ENCODE measurements at regions not wholly inside any gene's neighbourhood (a gene's known extent, or its start where the extent isn't known, plus 50 kb on each side); places are given as distances from the start of the nearest gene placed in this dataset.

GRCh38 chr2:133660510-133660909 is 92.2 kb upstream of the NCKAP5 start:
- H3K4me3 ChIP-seq (ENCODE audit: low read length), result no peak overlapping the region
- DNase-seq (ENCODE audit: low read depth, low spot score), result no peak

GRCh38 chr2:133661392-133661791 is 93.1 kb upstream of the NCKAP5 start:
- H3K4me3 ChIP-seq (ENCODE audit: low read length), result no peak overlapping the region
- no peak for DNase-seq (ENCODE audit: low read depth, low spot score)

- no peak for DNase-seq (ENCODE audit: low read depth, low spot score)
- H3K4me3 ChIP-seq (ENCODE audit: low read length), result no peak overlapping the region
These were observed 98.4 kb upstream of the NCKAP5 start for GRCh38 chr2:133666621-133667020.

- H3K4me3 ChIP-seq (ENCODE audit: low read length), result no peak overlapping the region
- no peak for DNase-seq (ENCODE audit: low read depth, low spot score)
These were observed 98.8 kb upstream of the NCKAP5 start for GRCh38 chr2:133667085-133667484.

GRCh38 chr2:133667968-133668367 is 99.7 kb upstream of the NCKAP5 start:
- DNase-seq (ENCODE audit: low read depth, low spot score), result no peak

GRCh38 chr2:133668547-133668946 is 100.3 kb upstream of the NCKAP5 start:
- no peak for DNase-seq (ENCODE audit: low read depth, low spot score)
- no peak overlapping the region for H3K4me3 ChIP-seq (ENCODE audit: low read length)

More at GRCh38 chr2:133667968-133668367, 99.7 kb upstream of the NCKAP5 start:
- H3K4me3 ChIP-seq (ENCODE audit: low read length), result no peak overlapping the region

- DNase-seq (ENCODE audit: low read depth, low spot score), result no peak
- no peak overlapping the region for H3K4me3 ChIP-seq (ENCODE audit: low read length)
These were observed 105.1 kb upstream of the NCKAP5 start for GRCh38 chr2:133673305-133673905.

GRCh38 chr2:133674066-133674432 is 105.8 kb upstream of the NCKAP5 start:
- no peak for DNase-seq (ENCODE audit: low read depth, low spot score)
- no peak overlapping the region for H3K4me3 ChIP-seq (ENCODE audit: low read length)

GRCh38 chr2:133674433-133675331 is 106.4 kb upstream of the NCKAP5 start:
- no peak for DNase-seq (ENCODE audit: low read depth, low spot score)
- no peak overlapping the region for H3K4me3 ChIP-seq (ENCODE audit: low read length)

GRCh38 chr2:133676392-133677130 is 108.3 kb upstream of the NCKAP5 start:
- H3K4me3 ChIP-seq (ENCODE audit: low read length), result no peak overlapping the region
- DNase-seq (ENCODE audit: low read depth, low spot score), result no peak

GRCh38 chr2:133680343-133681049 is 112.2 kb upstream of the NCKAP5 start:
- no peak for DNase-seq (ENCODE audit: low read depth, low spot score)

GRCh38 chr2:133682347-133682746 is 114.1 kb upstream of the NCKAP5 start:
- DNase-seq (ENCODE audit: low read depth, low spot score), result no peak

More at GRCh38 chr2:133680343-133681049, 112.2 kb upstream of the NCKAP5 start:
- H3K4me3 ChIP-seq (ENCODE audit: low read length), result no peak overlapping the region

GRCh38 chr2:133682906-133683305 is 114.6 kb upstream of the NCKAP5 start:
- H3K4me3 ChIP-seq (ENCODE audit: low read length), result no peak overlapping the region
- DNase-seq (ENCODE audit: low read depth, low spot score), result no peak

More at GRCh38 chr2:133682347-133682746, 114.1 kb upstream of the NCKAP5 start:
- no peak overlapping the region for H3K4me3 ChIP-seq (ENCODE audit: low read length)

GRCh38 chr2:133685636-133686215 is 117.5 kb upstream of the NCKAP5 start:
- no peak for DNase-seq (ENCODE audit: low read depth, low spot score)
- H3K4me3 ChIP-seq (ENCODE audit: low read length), result no peak overlapping the region

- no peak for DNase-seq (ENCODE audit: low read depth, low spot score)
- no peak overlapping the region for H3K4me3 ChIP-seq (ENCODE audit: low read length)
These were observed 122.5 kb upstream of the NCKAP5 start for GRCh38 chr2:133690780-133691179.

GRCh38 chr2:133691336-133691735 is 123.1 kb upstream of the NCKAP5 start:
- DNase-seq (ENCODE audit: low read depth, low spot score), result no peak
- no peak overlapping the region for H3K4me3 ChIP-seq (ENCODE audit: low read length)

GRCh38 chr2:133705287-133705686 is 137.0 kb upstream of the NCKAP5 start:
- DNase-seq (ENCODE audit: low read depth, low spot score), result no peak
- H3K4me3 ChIP-seq (ENCODE audit: low read length), result no peak overlapping the region

- DNase-seq (ENCODE audit: low read depth, low spot score), result no peak
These were observed 142.3 kb upstream of the NCKAP5 start for GRCh38 chr2:133710613-133711012.

GRCh38 chr2:133711201-133711600 is 142.9 kb upstream of the NCKAP5 start:
- DNase-seq (ENCODE audit: low read depth, low spot score), result no peak

More at GRCh38 chr2:133710613-133711012, 142.3 kb upstream of the NCKAP5 start:
- no peak overlapping the region for H3K4me3 ChIP-seq (ENCODE audit: low read length)

More at GRCh38 chr2:133711201-133711600, 142.9 kb upstream of the NCKAP5 start:
- H3K4me3 ChIP-seq (ENCODE audit: low read length), result no peak overlapping the region

Measured in Jurkat, Clone E6-1 (cell line).